ENCODE measurements at regions not wholly inside any gene's neighbourhood (a gene's known extent, or its start where the extent isn't known, plus 50 kb on each side); places are given as distances from the start of the nearest gene placed in this dataset.
"Not testable (repeated sequence)": the region's sequence is repeated elsewhere in the genome, so short reads cannot be mapped to it uniquely, and the experiment has no call there.

DNA sequence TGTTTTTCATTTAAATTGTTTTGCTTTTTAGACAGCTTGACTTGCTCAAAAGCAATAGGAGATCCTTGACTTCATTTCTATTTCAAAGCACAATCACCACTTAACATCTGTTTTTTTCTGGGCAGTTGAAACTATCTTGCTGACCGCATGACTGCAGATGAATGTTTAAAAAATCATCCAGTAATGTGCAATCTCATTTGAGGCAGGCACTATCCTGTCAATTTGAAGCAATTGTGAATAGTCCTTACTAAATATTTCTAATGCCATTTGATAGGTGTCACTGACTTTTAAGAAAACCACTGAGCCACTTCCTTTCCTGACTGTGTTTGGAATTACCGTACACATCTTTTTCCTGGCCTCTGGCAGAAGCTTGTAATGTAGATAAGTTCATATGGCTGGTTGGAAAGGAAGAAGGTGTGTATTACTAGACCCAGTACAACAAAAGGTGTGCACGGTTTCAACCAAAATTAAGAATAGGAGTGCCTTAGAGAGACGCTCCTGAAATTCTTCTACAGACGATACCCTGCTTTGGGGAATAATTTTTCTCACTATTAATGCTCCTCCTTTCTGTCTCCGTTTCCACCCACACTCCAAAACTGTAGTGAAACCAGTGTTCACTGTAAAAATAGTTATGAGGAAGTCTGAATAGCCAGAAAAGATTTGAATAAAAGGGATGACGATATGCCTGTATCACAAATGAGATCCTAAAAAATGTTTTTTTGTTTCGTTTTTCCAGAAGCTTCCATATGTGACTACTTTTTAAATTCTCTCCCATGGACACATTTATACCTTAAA lies 136.7 kb upstream of the MOCS2 start:
- Mint-ChIP-seq H3K4me1 (no peaks in the 10 kb centered on the region), H3K27ac (no peak overlapping the region), H3K4me3 (no peak overlapping the region), H3K9me3 (no peaks in the 10 kb centered on the region), H3K27me3 (peaks cover 14% of the 10 kb centered on the region)
- ATAC-seq (no peak), DNase-seq (no peak)

- Mint-ChIP-seq H3K9me3 (no peaks in the 10 kb centered on the region), H3K27me3 (peaks cover 14% of the 10 kb centered on the region), H3K27ac (no peak overlapping the region), H3K4me1 (no peaks in the 10 kb centered on the region), H3K4me3 (no peak overlapping the region)
- ATAC-seq: no peak
- no peak for DNase-seq
Measured at GRCh38 chr5:53249529-53250200, 140.1 kb upstream of the MOCS2 start.

DNA sequence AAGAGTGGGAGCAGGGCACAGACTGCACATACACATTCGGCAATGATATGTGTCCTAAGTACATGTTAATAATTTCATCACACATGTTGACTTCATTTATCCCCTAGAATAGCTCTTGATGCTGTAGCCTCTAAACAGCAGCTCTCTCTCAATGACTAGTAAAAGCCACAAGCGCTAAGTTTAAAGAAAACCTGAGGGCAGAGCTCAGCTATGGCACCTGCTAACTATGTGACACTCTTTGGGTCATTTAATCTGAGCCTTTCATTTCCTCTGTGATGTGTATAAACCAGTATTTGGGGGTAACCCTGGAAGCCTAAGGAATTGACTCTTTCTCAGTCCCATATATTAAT lies 140.6 kb upstream of the MOCS2 start:
- Mint-ChIP-seq H3K27me3 (peaks cover 14% of the 10 kb centered on the region), H3K9me3 (no peaks in the 10 kb centered on the region), H3K4me3 (no peak overlapping the region), H3K27ac (no peak overlapping the region), H3K4me1 (no peaks in the 10 kb centered on the region)
- DNase-seq (no peak), ATAC-seq (no peak)

- DNase-seq: no peak
- H3K9me3 Mint-ChIP-seq: no peaks in the 10 kb centered on the region
Measured at GRCh38 chr5:53253421-53253871, 143.9 kb upstream of the MOCS2 start.

GRCh38 chr5:53256746-53257145 lies 147.2 kb upstream of the MOCS2 start:
- DNase-seq: no peak
- H3K4me1 Mint-ChIP-seq: no peaks in the 10 kb centered on the region
- no peak for ATAC-seq
- no peaks in the 10 kb centered on the region for H3K9me3 Mint-ChIP-seq
- H3K27ac Mint-ChIP-seq: no peak overlapping the region
- peaks cover 7% of the 10 kb centered on the region for H3K27me3 Mint-ChIP-seq
- no peak overlapping the region for H3K4me3 Mint-ChIP-seq

More at GRCh38 chr5:53253421-53253871, 143.9 kb upstream of the MOCS2 start:
- ATAC-seq: no peak
- H3K4me3 Mint-ChIP-seq: no peak overlapping the region
- peaks cover 13% of the 10 kb centered on the region for H3K27me3 Mint-ChIP-seq
- H3K27ac Mint-ChIP-seq: no peak overlapping the region
- H3K4me1 Mint-ChIP-seq: no peaks in the 10 kb centered on the region

GRCh38 chr5:53257806-53258373 lies 148.3 kb upstream of the MOCS2 start:
- DNase-seq (no peak), ATAC-seq (no peak)
- H3K4me1 Mint-ChIP-seq: no peaks in the 10 kb centered on the region
- H3K27me3 Mint-ChIP-seq: peaks cover 7% of the 10 kb centered on the region
- H3K9me3 Mint-ChIP-seq: no peaks in the 10 kb centered on the region
- no peak overlapping the region for H3K4me3 Mint-ChIP-seq
- H3K27ac Mint-ChIP-seq: no peak overlapping the region

GRCh38 chr5:53259176-53259575 lies 149.6 kb upstream of the MOCS2 start:
- Mint-ChIP-seq H3K27me3 (peaks cover 8% of the 10 kb centered on the region), H3K9me3 (no peaks in the 10 kb centered on the region), H3K27ac (no peak overlapping the region), H3K4me1 (no peaks in the 10 kb centered on the region), H3K4me3 (no peak overlapping the region)
- no peak for ATAC-seq
- no peak for DNase-seq

DNA sequence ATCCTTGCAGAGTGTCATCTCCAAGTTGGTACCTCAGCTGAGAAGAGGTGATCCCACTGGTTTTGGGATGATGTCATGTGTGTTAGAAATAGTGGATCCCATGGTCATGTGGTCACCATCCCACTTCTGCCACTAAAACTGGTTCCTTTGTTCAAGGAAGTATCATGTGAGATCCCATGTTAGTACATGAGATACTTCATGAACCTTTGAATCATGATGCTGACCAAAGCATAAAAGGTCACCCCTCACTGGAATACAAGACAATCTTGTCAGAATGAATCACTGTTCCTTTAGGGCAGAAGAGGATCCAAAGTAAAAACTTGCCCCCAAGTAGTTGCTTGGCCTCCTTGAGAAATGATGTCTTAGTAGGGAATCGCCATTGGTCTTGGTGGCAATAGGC lies 150.9 kb upstream of the MOCS2 start:
- no peak overlapping the region for H3K27ac Mint-ChIP-seq
- H3K4me3 Mint-ChIP-seq: no peak overlapping the region
- no peaks in the 10 kb centered on the region for H3K9me3 Mint-ChIP-seq
- H3K27me3 Mint-ChIP-seq: peaks cover 19% of the 10 kb centered on the region
- no peaks in the 10 kb centered on the region for H3K4me1 Mint-ChIP-seq
- ATAC-seq (no peak), DNase-seq (no peak)

DNA sequence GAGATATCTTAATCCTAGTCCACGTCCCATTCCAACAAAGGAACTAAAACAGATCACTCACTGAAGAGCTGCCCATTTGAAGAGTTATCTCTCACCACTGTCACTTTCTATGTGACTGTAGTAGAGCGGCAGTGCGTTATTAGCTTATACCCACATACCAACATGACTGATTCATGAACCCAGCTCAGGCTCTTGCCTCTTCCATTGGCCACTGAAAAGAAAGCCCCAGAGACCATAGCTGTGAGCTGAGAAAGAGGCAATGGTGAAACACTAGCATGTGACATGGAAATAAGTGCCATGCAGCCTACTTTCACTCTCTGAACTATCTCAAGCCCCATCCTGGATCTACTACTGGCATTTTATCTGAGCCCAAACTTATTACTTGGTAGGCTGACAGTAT lies 151.7 kb upstream of the MOCS2 start:
- H3K4me1 Mint-ChIP-seq: no peaks in the 10 kb centered on the region
- no peak overlapping the region for H3K4me3 Mint-ChIP-seq
- DNase-seq (no peak), ATAC-seq (no peak)
- no peaks in the 10 kb centered on the region for H3K9me3 Mint-ChIP-seq
- H3K27ac Mint-ChIP-seq: no peak overlapping the region
- H3K27me3 Mint-ChIP-seq: peaks cover 21% of the 10 kb centered on the region

GRCh38 chr5:53262348-53262970 lies 152.9 kb upstream of the MOCS2 start:
- no peak for DNase-seq

GRCh38 chr5:53263151-53263550 lies 153.6 kb upstream of the MOCS2 start:
- no peak for DNase-seq
- H3K9me3 Mint-ChIP-seq: no peaks in the 10 kb centered on the region
- H3K4me1 Mint-ChIP-seq: no peaks in the 10 kb centered on the region
- no peak overlapping the region for H3K27ac Mint-ChIP-seq
- ATAC-seq: no peak
- no peak overlapping the region for H3K4me3 Mint-ChIP-seq
- H3K27me3 Mint-ChIP-seq: peaks cover 25% of the 10 kb centered on the region

More at GRCh38 chr5:53262348-53262970, 152.9 kb upstream of the MOCS2 start:
- Mint-ChIP-seq H3K9me3 (no peaks in the 10 kb centered on the region), H3K4me3 (no peak overlapping the region), H3K27me3 (peaks cover 19% of the 10 kb centered on the region), H3K4me1 (no peaks in the 10 kb centered on the region), H3K27ac (no peak overlapping the region)
- ATAC-seq: no peak

DNA sequence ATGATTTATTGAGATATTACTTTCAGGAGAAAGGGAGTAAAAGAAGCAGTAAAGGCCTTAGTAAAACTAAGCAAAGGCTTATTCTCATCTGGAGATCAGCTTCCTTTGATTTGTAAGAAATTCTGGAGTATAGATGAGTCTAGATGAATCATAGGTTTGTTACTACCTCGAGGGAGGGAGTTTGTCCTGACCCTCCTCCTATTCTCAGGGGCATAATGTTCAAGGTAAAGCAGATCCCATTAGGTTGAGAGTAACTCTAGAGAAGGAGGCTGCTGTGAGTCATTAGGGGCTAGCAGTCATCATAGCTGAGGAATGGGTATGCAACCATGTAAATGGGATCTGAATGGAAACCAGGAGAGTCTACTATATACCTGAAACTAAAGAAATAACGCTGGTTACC lies 155.5 kb upstream of the MOCS2 start:
- Mint-ChIP-seq H3K4me3 (no peak overlapping the region), H3K27me3 (peaks cover 25% of the 10 kb centered on the region), H3K9me3 (no peaks in the 10 kb centered on the region), H3K4me1 (no peaks in the 10 kb centered on the region), H3K27ac (no peak overlapping the region)
- no peak for DNase-seq
- ATAC-seq: no peak

GRCh38 chr5:53268241-53268640 lies 158.7 kb upstream of the MOCS2 start:
- H3K4me1 Mint-ChIP-seq, ATAC-seq, H3K4me3 Mint-ChIP-seq, H3K9me3 Mint-ChIP-seq, DNase-seq: not testable (repeated sequence)
- Mint-ChIP-seq H3K27me3 (peaks cover 25% of the 10 kb centered on the region), H3K27ac (peak overlapping the region in 1 of 2 donors; percentile 50)

- no peaks in the 10 kb centered on the region for H3K9me3 Mint-ChIP-seq
- no peaks in the 10 kb centered on the region for H3K4me1 Mint-ChIP-seq
- no peaks in the 10 kb centered on the region for H3K27me3 Mint-ChIP-seq
- no peak overlapping the region for H3K4me3 Mint-ChIP-seq
- H3K27ac Mint-ChIP-seq: peak overlapping the region in 1 of 2 donors; percentile 37
- DNase-seq (no peak), ATAC-seq (no peak)
Measured at GRCh38 chr5:53275666-53276065, 166.1 kb upstream of the MOCS2 start.

DNA sequence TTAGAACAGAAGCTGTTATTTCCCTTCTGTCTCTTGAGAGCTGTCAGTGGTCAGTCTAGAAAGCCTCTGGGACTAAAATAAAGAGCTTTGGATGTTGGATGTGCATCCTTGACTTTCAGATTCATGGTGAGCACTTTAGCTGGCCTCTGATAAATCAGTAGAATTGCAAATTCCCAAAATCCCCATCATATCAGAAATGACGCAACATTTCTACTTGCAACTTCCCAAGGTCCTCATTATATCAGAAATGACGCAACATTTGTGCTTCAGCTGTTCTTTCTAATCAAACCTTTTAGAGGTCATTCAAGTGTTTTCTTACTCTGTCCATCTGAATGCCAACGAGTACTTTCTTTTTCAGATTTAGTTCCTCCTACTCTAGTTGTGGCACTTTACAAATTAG lies 167.3 kb upstream of the MOCS2 start:
- ATAC-seq: no peak
- Mint-ChIP-seq H3K4me1 (no peaks in the 10 kb centered on the region), H3K4me3 (no peak overlapping the region), H3K9me3 (no peaks in the 10 kb centered on the region), H3K27ac (no peak overlapping the region), H3K27me3 (no peaks in the 10 kb centered on the region)
- DNase-seq: no peak

- Mint-ChIP-seq H3K27ac (no peak overlapping the region), H3K4me3 (no peak overlapping the region), H3K27me3 (no peaks in the 10 kb centered on the region), H3K4me1 (no peaks in the 10 kb centered on the region), H3K9me3 (no peaks in the 10 kb centered on the region)
- DNase-seq (no peak), ATAC-seq (no peak)
Measured at GRCh38 chr5:53277491-53277890, 167.9 kb upstream of the MOCS2 start.

Data from stimulated activated naive CD8-positive, alpha-beta T cell treated with anti-CD3 and anti-CD28 coated beads, Interleukin-15, amount 100 ng/mL, for 72 hours (primary cell).